Psoas muscle (tissue), 7 donors: ENCODE measurements at regions not wholly inside any gene's neighbourhood (a gene's known extent, or its start where the extent isn't known, plus 50 kb on each side); places are given as distances from the start of the nearest gene placed in this dataset.

Experiments
- ATAC-seq, 4 donors: fragments of 200-7000 bp; cut with Tn5 transposase; one replicate each; pipeline ENCODE4 v1.9.1; 2020; ENCODE audit warnings: moderate library complexity in 3 of 4, mild to moderate bottlenecking in 2 of 4
- DNase-seq, 2 donors: peaks; one replicate each; pipeline ENCODE4 v3.0.0-alpha.2; 2020
- H3K27ac ChIP-seq: fragments of 200-600 bp; one replicate; pipeline ENCODE4 v1.8.0; 2022
- H3K27me3 ChIP-seq, 3 donors: fragments of 200-600 bp in 1 of 3; one replicate each; pipeline versions ENCODE4 v1.6.1 to v1.8.0; 2013 to 2022; ENCODE audit warnings: low read length in 2 of 3, mild to moderate bottlenecking in 2 of 3, moderate library complexity in 1 of 3; ENCODE audit not compliant: insufficient read depth in 3 of 3
- H3K36me3 ChIP-seq, 2 donors: fragments of 200-600 bp in 1 of 2; one replicate each; pipeline versions ENCODE4 v1.6.1 to v1.8.0; 2013 to 2022; ENCODE audit warnings: low read depth in 1 of 2, mild to moderate bottlenecking in 1 of 2, moderate library complexity in 1 of 2; ENCODE audit not compliant: insufficient read depth in 1 of 2
- H3K4me1 ChIP-seq: fragments of 200-600 bp; one replicate; pipeline ENCODE4 v1.8.0; 2022
- H3K4me3 ChIP-seq: fragments of 200-600 bp; one replicate; pipeline ENCODE4 v1.8.0; 2022; ENCODE audit warnings: mild to moderate bottlenecking
- H3K9me3 ChIP-seq: fragments of 200-600 bp; one replicate; pipeline ENCODE4 v1.8.0; 2022
- WGBS, 3 donors: extraction: QIAGEN DNeasy Blood & Tissue Kit; methylation state at CpG; one replicate each; pipeline versions ENCODE4 v1.1.6 to v1.1.7; 2013; 5-methylcytosine and 5-hydroxymethylcytosine counted together
- intact Hi-C, 2 donors: fragments of 100-400 bp; cut with DNase I; formaldehyde crosslinking; loops; one replicate each; pipeline versions ENCODE4 v1.11.0 to v1.14.2; 2022
- TF ChIP-seq, protein P1 (sequence below): fragments of 200-600 bp; IDR thresholded peaks from one replicate; pipeline ENCODE4 v1.8.0; 2022; ENCODE audit warnings: antibody characterized with exemption
- donor health status: healthy with polysubstance abuse.
- donor health status: DM: no; HTN: no; CAD: no; lungs with moderate emphysema.
- donor health status: Bipolar disorder and iron deficiency.
- donor health status: healthy.
- donor health status: DM: yes; HTN: yes; CAD: no.
- donor health status: DM: no; HTN: no; CAD: no.
- donor health status: DM: yes; HTN: yes; CAD: no.

DNA sequence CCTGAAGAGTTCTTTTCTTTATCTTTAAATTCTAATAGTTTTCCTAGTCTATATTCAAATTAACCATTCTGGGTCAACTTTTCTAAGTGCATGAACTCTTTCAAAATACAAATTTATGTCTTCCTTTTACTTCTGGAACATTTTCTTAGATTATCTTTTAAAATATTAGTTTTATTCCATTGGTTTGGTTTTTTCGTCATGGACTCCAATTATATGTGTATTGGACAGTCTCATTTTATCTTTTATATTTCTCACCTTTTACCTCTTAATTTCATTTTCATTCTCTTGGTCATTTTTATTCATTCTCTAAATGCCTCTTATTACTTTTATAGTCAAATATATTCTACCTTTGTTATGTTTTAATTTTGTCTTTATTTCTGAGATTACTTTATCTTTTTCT is 356.7 kb upstream of the MMS22L start:
- TF ChIP-seq, protein P1, sequence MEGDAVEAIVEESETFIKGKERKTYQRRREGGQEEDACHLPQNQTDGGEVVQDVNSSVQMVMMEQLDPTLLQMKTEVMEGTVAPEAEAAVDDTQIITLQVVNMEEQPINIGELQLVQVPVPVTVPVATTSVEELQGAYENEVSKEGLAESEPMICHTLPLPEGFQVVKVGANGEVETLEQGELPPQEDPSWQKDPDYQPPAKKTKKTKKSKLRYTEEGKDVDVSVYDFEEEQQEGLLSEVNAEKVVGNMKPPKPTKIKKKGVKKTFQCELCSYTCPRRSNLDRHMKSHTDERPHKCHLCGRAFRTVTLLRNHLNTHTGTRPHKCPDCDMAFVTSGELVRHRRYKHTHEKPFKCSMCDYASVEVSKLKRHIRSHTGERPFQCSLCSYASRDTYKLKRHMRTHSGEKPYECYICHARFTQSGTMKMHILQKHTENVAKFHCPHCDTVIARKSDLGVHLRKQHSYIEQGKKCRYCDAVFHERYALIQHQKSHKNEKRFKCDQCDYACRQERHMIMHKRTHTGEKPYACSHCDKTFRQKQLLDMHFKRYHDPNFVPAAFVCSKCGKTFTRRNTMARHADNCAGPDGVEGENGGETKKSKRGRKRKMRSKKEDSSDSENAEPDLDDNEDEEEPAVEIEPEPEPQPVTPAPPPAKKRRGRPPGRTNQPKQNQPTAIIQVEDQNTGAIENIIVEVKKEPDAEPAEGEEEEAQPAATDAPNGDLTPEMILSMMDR = no peak
- peaks cover 12% of the 10 kb centered on the region for H3K9me3 ChIP-seq
- ATAC-seq (no peak), DNase-seq (no peak)
- no peaks in the 10 kb centered on the region for H3K27me3 ChIP-seq
- intact Hi-C loops = no loop called here
- H3K36me3 ChIP-seq = no peaks in the 10 kb centered on the region
- H3K27ac ChIP-seq = no peak overlapping the region
- H3K4me3 ChIP-seq = no peak overlapping the region
- no peaks in the 10 kb centered on the region for H3K4me1 ChIP-seq
- WGBS, 3 donors = 85 to 97% (median 93%) methylated on average over 1 of the region's 1 CpG

GRCh38 chr6:97644353-97644752 is 361.3 kb upstream of the MMS22L start:
- Histone ChIP-seq H3K27me3 (no peaks in the 10 kb centered on the region), H3K4me1 (no peaks in the 10 kb centered on the region), H3K4me3 (no peak overlapping the region), H3K36me3 (no peaks in the 10 kb centered on the region), H3K9me3 (peaks cover 12% of the 10 kb centered on the region), H3K27ac (no peak overlapping the region)
- ATAC-seq = no peak
- intact Hi-C loops = no loop called here
- no peak for DNase-seq
- TF ChIP-seq, protein P1 = no peak
- WGBS, 3 donors = 75 to 85% (median 79%) methylated on average over 2 of the region's 2 CpGs

- intact Hi-C loops = no loop called here
- H3K4me3 ChIP-seq = no peak overlapping the region
- H3K9me3 ChIP-seq = no peaks in the 10 kb centered on the region
- no peaks in the 10 kb centered on the region for H3K4me1 ChIP-seq
- no peaks in the 10 kb centered on the region for H3K27me3 ChIP-seq
- no peak for ATAC-seq
- 59 to 61% (median 61%) methylated on average over 2 of the region's 2 CpGs for WGBS, 3 donors
- H3K27ac ChIP-seq = no peak overlapping the region
- no peak for DNase-seq
- TF ChIP-seq, protein P1 = no peak
- no peaks in the 10 kb centered on the region for H3K36me3 ChIP-seq
These were observed 362.7 kb upstream of the MMS22L start for GRCh38 chr6:97645757-97646156.

GRCh38 chr6:97653076-97653475 is 370.1 kb upstream of the MMS22L start:
- Histone ChIP-seq H3K4me3 (no peak overlapping the region), H3K27me3 (no peaks in the 10 kb centered on the region), H3K27ac (no peak overlapping the region), H3K4me1 (no peaks in the 10 kb centered on the region), H3K36me3 (no peaks in the 10 kb centered on the region), H3K9me3 (no peaks in the 10 kb centered on the region)
- DNase-seq (no peak), ATAC-seq (no peak)
- intact Hi-C loops = no loop called here
- TF ChIP-seq, protein P1 = no peak

DNA sequence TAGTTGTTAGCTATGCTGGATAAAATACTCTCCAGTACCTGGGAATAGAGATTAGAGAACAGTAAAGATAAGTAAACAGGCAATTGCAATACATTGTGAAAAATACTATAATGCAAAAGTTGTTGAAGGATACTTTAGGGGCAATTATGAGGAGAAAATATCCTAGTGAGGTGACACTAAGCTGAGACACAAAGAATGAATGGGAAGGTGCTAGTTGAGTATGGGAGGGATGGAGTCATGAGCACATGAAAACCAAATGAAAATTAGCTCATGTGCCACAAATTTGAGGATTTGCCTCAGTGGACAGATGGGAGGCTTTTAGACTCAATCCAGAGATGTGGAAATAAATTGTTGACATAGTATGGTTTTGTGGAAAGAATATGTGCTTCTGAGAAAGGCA is 370.5 kb upstream of the MMS22L start:
- ATAC-seq (no peak), DNase-seq (no peak)
- no peaks in the 10 kb centered on the region for H3K4me1 ChIP-seq
- TF ChIP-seq, protein P1 = no peak
- H3K36me3 ChIP-seq = no peaks in the 10 kb centered on the region
- no peaks in the 10 kb centered on the region for H3K27me3 ChIP-seq
- H3K4me3 ChIP-seq = no peak overlapping the region
- no peaks in the 10 kb centered on the region for H3K9me3 ChIP-seq
- intact Hi-C loops = no loop called here
- no peak overlapping the region for H3K27ac ChIP-seq
